Panc1 (cell line): ENCODE measurements at regions not wholly inside any gene's neighbourhood (a gene's known extent, or its start where the extent isn't known, plus 50 kb on each side); places are given as distances from the start of the nearest gene placed in this dataset.
"Not testable (repeated sequence)": the region's sequence is repeated elsewhere in the genome, so short reads cannot be mapped to it uniquely, and the experiment has no call there.

ENCODE experiments used
- ATAC-seq: fragments of 200-7000 bp; cut with Tn5 transposase; 2 replicates; pipeline ENCODE4 v1.9.1; 2020; ENCODE audit warnings: mild to moderate bottlenecking, moderate library complexity
- BruUV-seq: library from RNA; stranded (reverse); fragments of 400-500 nt; replicated peaks from 2 replicates; lab custom pipeline; 2021; lab: Mats Ljungman, UMichigan
- CTCF ChIA-PET: fragments of 300-600 bp; sonication (Branson Sonifier 250); formaldehyde crosslinking; loops from one replicate; lab custom pipeline; 2022; ENCODE audit warnings: antibody characterized with exemption; lab: Charles Lee
- POLR2A ChIA-PET: fragments of 300-600 bp; sonication (Branson Sonifier 250); formaldehyde crosslinking; loops from one replicate; lab custom pipeline; 2022; ENCODE audit warnings: antibody characterized with exemption; lab: Charles Lee
- DNase-seq: peaks from one replicate; pipeline ENCODE4 v3.0.0-alpha.2; 2010; ENCODE audit warnings: low read depth, low spot score
- H3K27ac ChIP-seq: 2 replicates; pipeline ENCODE4 v1.5.1; 2011; ENCODE audit warnings: mild to moderate bottlenecking, low read length, inconsistent platforms
- H3K27me3 ChIP-seq: fragments of 200-500 bp; sonication (Bioruptor generic); 2 replicates; pipeline ENCODE4 v1.6.0; 2014; ENCODE audit warnings: low read length, inconsistent platforms; ENCODE audit not compliant: control insufficient read depth, insufficient read depth
- H3K36me3 ChIP-seq: fragments of 200-500 bp; sonication (Bioruptor generic); 2 replicates; pipeline ENCODE4 v1.5.1; 2014; ENCODE audit warnings: inconsistent platforms, mild to moderate bottlenecking, low read length, moderate library complexity; ENCODE audit not compliant: control insufficient read depth, insufficient read depth
- H3K4me1 ChIP-seq: 2 replicates; pipeline ENCODE4 v1.5.1; 2011; ENCODE audit warnings: inconsistent platforms, mild to moderate bottlenecking, low read length, moderate library complexity; ENCODE audit not compliant: control insufficient read depth, insufficient read depth
- H3K4me3 ChIP-seq, 2 experiments: 2 replicates each; pipeline ENCODE4 v1.5.1; 2011 to 2012; ENCODE audit warnings: low read depth in 2 of 2, low read length in 2 of 2, mild to moderate bottlenecking in 2 of 2, inconsistent platforms in 1 of 2, moderate library complexity in 1 of 2
- H3K9me3 ChIP-seq: fragments of 200-500 bp; sonication (Bioruptor generic); 2 replicates; pipeline ENCODE4 v1.5.1; 2014; ENCODE audit warnings: low read depth, mild to moderate bottlenecking, inconsistent platforms, low read length, moderate library complexity; ENCODE audit not compliant: control insufficient read depth, insufficient read depth
- POLR2AphosphoS5 ChIP-seq: IDR thresholded peaks from 2 replicates; pipeline ENCODE4 v1.6.1; 2012; ENCODE audit warnings: mild to moderate bottlenecking, low read depth, low read length, moderate library complexity
- SIN3A ChIP-seq: IDR thresholded peaks from 2 replicates; pipeline ENCODE4 v1.6.1; 2012; ENCODE audit warnings: low read depth, mild to moderate bottlenecking, low read length, moderate library complexity, borderline replicate concordance; ENCODE audit not compliant: insufficient read depth
- TCF7L2 ChIP-seq: IDR thresholded peaks from 2 replicates; pipeline ENCODE4 v1.6.1; 2011; ENCODE audit warnings: mild to moderate bottlenecking, low read depth, low read length, inconsistent platforms
- in situ Hi-C: cut with HindIII; loops from 2 replicates; pipeline ENCODE4 v1.10.0; 2016; ENCODE audit warnings: low sequenced_read_pairs, low pct_unique_long_range_greater_than_20kb
- intact Hi-C: fragments of 100-400 bp; cut with micrococcal nuclease; formaldehyde crosslinking; loops from one replicate; pipeline ENCODE4 v1.10.0; 2022; ENCODE audit not compliant: unreplicated experiment
- TF ChIP-seq, protein P1 (sequence below), 2 experiments: IDR thresholded peaks; 2 replicates each; pipeline ENCODE4 v1.6.1; 2011 to 2012; ENCODE audit warnings: low read depth in 2 of 2, control low read depth in 1 of 2, low read length in 1 of 2, mild to moderate bottlenecking in 1 of 2, moderate library complexity in 1 of 2; ENCODE audit not compliant: insufficient read depth in 1 of 2
- TF ChIP-seq, protein P2 (sequence below): fragments of 450-650 bp; IDR thresholded peaks from 2 replicates; pipeline ENCODE4 v1.5.1; 2017; ENCODE audit warnings: mild to moderate bottlenecking

DNA sequence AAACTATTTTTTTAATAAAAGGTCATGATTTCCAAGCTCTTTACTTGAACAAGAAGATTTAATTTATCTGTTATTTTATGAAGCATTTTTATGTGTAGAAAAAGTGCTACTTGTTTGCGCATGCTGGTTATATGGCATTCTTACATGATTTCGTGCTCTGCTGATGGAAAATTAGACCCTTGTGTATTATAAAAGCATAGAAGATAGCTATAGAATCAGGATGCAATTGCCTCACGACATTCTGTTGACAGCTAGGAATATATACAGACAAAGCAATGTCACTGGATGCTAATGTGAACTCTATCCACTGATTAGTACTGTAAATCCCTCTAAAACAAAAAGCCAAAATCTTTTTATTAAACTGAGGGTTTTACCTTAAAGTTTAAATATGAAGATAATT lies 255.9 kb downstream of the MDFIC start:
- BruUV-seq, result no TSS peak
- TF ChIP-seq, protein P1, sequence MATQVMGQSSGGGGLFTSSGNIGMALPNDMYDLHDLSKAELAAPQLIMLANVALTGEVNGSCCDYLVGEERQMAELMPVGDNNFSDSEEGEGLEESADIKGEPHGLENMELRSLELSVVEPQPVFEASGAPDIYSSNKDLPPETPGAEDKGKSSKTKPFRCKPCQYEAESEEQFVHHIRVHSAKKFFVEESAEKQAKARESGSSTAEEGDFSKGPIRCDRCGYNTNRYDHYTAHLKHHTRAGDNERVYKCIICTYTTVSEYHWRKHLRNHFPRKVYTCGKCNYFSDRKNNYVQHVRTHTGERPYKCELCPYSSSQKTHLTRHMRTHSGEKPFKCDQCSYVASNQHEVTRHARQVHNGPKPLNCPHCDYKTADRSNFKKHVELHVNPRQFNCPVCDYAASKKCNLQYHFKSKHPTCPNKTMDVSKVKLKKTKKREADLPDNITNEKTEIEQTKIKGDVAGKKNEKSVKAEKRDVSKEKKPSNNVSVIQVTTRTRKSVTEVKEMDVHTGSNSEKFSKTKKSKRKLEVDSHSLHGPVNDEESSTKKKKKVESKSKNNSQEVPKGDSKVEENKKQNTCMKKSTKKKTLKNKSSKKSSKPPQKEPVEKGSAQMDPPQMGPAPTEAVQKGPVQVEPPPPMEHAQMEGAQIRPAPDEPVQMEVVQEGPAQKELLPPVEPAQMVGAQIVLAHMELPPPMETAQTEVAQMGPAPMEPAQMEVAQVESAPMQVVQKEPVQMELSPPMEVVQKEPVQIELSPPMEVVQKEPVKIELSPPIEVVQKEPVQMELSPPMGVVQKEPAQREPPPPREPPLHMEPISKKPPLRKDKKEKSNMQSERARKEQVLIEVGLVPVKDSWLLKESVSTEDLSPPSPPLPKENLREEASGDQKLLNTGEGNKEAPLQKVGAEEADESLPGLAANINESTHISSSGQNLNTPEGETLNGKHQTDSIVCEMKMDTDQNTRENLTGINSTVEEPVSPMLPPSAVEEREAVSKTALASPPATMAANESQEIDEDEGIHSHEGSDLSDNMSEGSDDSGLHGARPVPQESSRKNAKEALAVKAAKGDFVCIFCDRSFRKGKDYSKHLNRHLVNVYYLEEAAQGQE (IDR thresholded peaks at IDR 0.05; ENCODE audit: insufficient read depth in 1 of 2, low read depth in 2 of 2, low read length in 1 of 2), result no peak
- TF ChIP-seq SIN3A (no peak), TCF7L2 (no peak), POLR2AphosphoS5 (no peak)
- TF ChIP-seq, protein P2, sequence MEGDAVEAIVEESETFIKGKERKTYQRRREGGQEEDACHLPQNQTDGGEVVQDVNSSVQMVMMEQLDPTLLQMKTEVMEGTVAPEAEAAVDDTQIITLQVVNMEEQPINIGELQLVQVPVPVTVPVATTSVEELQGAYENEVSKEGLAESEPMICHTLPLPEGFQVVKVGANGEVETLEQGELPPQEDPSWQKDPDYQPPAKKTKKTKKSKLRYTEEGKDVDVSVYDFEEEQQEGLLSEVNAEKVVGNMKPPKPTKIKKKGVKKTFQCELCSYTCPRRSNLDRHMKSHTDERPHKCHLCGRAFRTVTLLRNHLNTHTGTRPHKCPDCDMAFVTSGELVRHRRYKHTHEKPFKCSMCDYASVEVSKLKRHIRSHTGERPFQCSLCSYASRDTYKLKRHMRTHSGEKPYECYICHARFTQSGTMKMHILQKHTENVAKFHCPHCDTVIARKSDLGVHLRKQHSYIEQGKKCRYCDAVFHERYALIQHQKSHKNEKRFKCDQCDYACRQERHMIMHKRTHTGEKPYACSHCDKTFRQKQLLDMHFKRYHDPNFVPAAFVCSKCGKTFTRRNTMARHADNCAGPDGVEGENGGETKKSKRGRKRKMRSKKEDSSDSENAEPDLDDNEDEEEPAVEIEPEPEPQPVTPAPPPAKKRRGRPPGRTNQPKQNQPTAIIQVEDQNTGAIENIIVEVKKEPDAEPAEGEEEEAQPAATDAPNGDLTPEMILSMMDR, result no peak
- ATAC-seq (no peak), DNase-seq (no peak)
- in situ Hi-C loops, result no loop called here
- Histone ChIP-seq H3K27ac (no peak overlapping the region), H3K4me3 (no peak overlapping the region), H3K9me3 (no peaks in the 10 kb centered on the region), H3K27me3 (no peaks in the 10 kb centered on the region), H3K4me1 (no peaks in the 10 kb centered on the region), H3K36me3 (no peaks in the 10 kb centered on the region)
- CTCF ChIA-PET, result no interaction called here
- intact Hi-C loops, result no loop called here
- POLR2A ChIA-PET, result no interaction called here

DNA sequence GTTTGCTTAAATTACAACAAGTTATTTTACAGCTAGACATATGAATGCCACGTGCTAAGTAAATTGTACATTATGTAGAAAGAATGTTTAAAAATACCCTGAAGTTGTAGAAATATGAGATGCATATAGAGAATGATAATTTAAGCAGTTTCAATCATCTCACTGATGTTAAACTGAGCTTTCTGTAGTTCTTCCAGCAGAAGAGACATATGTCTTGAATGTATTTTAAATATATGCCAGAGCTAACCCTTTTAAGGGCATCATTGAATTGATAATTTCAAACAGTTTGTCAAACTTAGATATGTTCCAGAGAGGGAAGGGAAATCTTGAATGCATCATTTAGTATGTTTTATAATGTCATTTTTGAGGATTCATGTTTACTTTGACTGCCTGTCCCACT lies 255.2 kb downstream of the MDFIC start:
- intact Hi-C loops (no loop called here), in situ Hi-C loops (no loop called here)
- no peak for DNase-seq
- TF ChIP-seq TCF7L2, result no peak
- TF ChIP-seq, protein P1 (IDR thresholded peaks at IDR 0.05; ENCODE audit: insufficient read depth in 1 of 2, low read depth in 2 of 2, low read length in 1 of 2), result no peak
- TF ChIP-seq POLR2AphosphoS5, result no peak
- no peak for TF ChIP-seq SIN3A
- TF ChIP-seq, protein P2, result no peak
- CTCF ChIA-PET, result no interaction called here
- POLR2A ChIA-PET, result no interaction called here
- Histone ChIP-seq H3K9me3 (no peaks in the 10 kb centered on the region), H3K4me3 (no peak overlapping the region), H3K27ac (no peak overlapping the region), H3K4me1 (no peaks in the 10 kb centered on the region), H3K36me3 (no peaks in the 10 kb centered on the region), H3K27me3 (no peaks in the 10 kb centered on the region)
- no peak for ATAC-seq
- no TSS peak for BruUV-seq

DNA sequence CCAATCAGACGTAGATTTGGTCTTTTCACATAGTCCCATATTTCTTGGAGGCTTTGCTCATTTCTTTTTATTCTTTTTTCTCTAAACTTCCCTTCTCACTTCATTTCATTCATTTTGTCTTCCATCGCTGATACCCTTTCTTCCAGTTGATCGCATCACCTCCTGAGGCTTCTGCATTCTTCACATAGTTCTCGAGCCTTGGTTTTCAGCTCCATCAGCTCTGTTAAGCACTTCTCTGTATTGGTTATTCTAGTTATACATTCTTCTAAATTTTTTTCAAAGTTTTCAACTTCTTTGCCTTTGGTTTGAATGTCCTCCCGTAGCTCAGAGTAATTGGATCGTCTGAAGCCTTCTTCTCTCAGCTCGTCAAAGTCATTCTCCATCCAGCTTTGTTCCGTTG lies 250.5 kb downstream of the MDFIC start:
- H3K27ac ChIP-seq, H3K4me1 ChIP-seq, H3K9me3 ChIP-seq, intact Hi-C loops, DNase-seq, BruUV-seq, POLR2A ChIA-PET, CTCF ChIA-PET, in situ Hi-C loops, H3K36me3 ChIP-seq, ATAC-seq, H3K4me3 ChIP-seq, H3K27me3 ChIP-seq: not testable (repeated sequence)
